ENCODE measurements at regions not wholly inside any gene's neighbourhood (a gene's known extent, or its start where the extent isn't known, plus 50 kb on each side); places are given as distances from the start of the nearest gene placed in this dataset.

DNA sequence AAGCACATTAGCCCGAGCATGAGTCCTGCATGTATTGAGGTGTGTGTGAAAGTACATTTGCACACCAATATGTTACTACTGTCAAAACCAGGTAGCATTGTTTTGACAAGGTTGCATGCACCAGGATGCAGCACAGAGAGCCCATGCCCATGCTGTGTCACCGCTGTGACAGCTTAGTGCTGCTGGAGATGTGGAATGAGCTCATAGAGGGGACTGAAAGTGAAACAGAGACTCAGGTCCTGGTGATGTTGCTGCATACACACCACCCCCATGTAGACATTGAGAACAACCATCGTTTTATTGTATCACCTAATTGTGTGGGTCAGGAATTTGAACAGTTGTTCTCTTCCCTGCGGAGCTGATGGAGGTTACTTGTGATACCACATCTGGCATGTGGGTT lies 53.0 kb downstream of the GADD45G start (continued):
- TF ChIP-seq, protein P1, sequence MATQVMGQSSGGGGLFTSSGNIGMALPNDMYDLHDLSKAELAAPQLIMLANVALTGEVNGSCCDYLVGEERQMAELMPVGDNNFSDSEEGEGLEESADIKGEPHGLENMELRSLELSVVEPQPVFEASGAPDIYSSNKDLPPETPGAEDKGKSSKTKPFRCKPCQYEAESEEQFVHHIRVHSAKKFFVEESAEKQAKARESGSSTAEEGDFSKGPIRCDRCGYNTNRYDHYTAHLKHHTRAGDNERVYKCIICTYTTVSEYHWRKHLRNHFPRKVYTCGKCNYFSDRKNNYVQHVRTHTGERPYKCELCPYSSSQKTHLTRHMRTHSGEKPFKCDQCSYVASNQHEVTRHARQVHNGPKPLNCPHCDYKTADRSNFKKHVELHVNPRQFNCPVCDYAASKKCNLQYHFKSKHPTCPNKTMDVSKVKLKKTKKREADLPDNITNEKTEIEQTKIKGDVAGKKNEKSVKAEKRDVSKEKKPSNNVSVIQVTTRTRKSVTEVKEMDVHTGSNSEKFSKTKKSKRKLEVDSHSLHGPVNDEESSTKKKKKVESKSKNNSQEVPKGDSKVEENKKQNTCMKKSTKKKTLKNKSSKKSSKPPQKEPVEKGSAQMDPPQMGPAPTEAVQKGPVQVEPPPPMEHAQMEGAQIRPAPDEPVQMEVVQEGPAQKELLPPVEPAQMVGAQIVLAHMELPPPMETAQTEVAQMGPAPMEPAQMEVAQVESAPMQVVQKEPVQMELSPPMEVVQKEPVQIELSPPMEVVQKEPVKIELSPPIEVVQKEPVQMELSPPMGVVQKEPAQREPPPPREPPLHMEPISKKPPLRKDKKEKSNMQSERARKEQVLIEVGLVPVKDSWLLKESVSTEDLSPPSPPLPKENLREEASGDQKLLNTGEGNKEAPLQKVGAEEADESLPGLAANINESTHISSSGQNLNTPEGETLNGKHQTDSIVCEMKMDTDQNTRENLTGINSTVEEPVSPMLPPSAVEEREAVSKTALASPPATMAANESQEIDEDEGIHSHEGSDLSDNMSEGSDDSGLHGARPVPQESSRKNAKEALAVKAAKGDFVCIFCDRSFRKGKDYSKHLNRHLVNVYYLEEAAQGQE (IDR thresholded peaks at IDR 0.05; ENCODE audit: unreplicated experiment) = no peak
- no peak for TF ChIP-seq STAT1 (IDR thresholded peaks at IDR 0.05; ENCODE audit: unreplicated experiment)

DNA sequence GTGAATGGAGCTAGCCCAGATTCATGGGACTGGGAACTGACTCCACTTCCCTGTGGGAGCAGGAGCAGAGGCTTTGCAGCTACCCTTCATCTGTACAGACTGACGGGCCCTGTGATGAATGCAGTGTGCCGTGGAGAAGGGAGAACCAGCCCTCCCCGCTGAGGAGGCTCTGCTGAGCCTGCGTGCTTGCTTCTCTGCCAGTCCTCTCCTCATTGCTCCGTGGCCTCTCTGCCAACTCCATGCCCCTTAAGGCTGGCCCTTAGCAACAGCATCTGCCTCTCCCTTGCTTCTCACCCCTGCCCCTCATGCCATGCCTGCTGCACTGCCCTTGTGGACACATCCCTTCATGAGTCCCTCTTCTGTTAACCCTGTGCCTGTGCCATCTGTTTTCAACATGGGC lies 53.6 kb downstream of the GADD45G start:
- H3K4me3 ChIP-seq = no peak overlapping the region
- Mint-ChIP-seq H3K9me3 (no peaks in the 10 kb centered on the region; the same call in 2 of the 3 replicates), H3K4me3 (no peak overlapping the region), H3K4me1 (peaks cover 55% of the 10 kb centered on the region), H3K27ac (no peak overlapping the region), H3K27me3 (ENCODE audit: insufficient read depth, low read depth, poor library complexity) (peaks cover 13% of the 10 kb centered on the region), H3K36me3 (ENCODE audit: low read depth) (no peaks in the 10 kb centered on the region; the same call in 1 of the 3 replicates)
- no peaks in the 10 kb centered on the region for H4K20me1 ChIP-seq (replicated peaks; ENCODE audit: insufficient read depth)
- no peaks in the 10 kb centered on the region for H3K36me3 ChIP-seq (ENCODE audit: insufficient read depth)
- no peaks in the 10 kb centered on the region for H3K79me2 ChIP-seq (replicated peaks; ENCODE audit: insufficient read depth)
- H3K4me2 ChIP-seq = no peak overlapping the region
- peaks cover 16% of the 10 kb centered on the region for H3K4me1 ChIP-seq (ENCODE audit: insufficient read depth)
- H3K27me3 ChIP-seq (ENCODE audit: insufficient read depth) = no peaks in the 10 kb centered on the region
- DNase-seq (ENCODE audit: low spot score) (no peak), ATAC-seq (no peak)
- no peak overlapping the region for H3K27ac ChIP-seq (ENCODE audit: low read depth)
- no peak overlapping the region for H2AFZ ChIP-seq
- H3K9me2 ChIP-seq (ENCODE audit: insufficient read depth) = peaks cover 6% of the 10 kb centered on the region; the same call in 1 of the 2 replicates
- H3F3A ChIP-seq (replicated peaks; ENCODE audit: low read depth) = no peaks in the 10 kb centered on the region
- TF ChIP-seq EZH2 (IDR thresholded peaks at IDR 0.05; ENCODE audit: low read depth, unreplicated experiment) (no peak), ZNF331 (CRISPR knock-in tag; IDR thresholded peaks at IDR 0.05; ENCODE audit: low read depth) (no peak), JUNB (IDR thresholded peaks at IDR 0.05; ENCODE audit: unreplicated experiment) (no peak), POLR2AphosphoS5 (IDR thresholded peaks at IDR 0.05; ENCODE audit: low read depth) (no peak), STAT1 (IDR thresholded peaks at IDR 0.05; ENCODE audit: unreplicated experiment) (no peak), CREB1 (CRISPR knock-in tag; IDR thresholded peaks at IDR 0.05; ENCODE audit: low read depth) (no peak), ZNF114 (CRISPR knock-in tag; IDR thresholded peaks at IDR 0.05) (no peak)
- TF ChIP-seq, protein P2, sequence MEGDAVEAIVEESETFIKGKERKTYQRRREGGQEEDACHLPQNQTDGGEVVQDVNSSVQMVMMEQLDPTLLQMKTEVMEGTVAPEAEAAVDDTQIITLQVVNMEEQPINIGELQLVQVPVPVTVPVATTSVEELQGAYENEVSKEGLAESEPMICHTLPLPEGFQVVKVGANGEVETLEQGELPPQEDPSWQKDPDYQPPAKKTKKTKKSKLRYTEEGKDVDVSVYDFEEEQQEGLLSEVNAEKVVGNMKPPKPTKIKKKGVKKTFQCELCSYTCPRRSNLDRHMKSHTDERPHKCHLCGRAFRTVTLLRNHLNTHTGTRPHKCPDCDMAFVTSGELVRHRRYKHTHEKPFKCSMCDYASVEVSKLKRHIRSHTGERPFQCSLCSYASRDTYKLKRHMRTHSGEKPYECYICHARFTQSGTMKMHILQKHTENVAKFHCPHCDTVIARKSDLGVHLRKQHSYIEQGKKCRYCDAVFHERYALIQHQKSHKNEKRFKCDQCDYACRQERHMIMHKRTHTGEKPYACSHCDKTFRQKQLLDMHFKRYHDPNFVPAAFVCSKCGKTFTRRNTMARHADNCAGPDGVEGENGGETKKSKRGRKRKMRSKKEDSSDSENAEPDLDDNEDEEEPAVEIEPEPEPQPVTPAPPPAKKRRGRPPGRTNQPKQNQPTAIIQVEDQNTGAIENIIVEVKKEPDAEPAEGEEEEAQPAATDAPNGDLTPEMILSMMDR (conservative IDR thresholded peaks at IDR 0.05; ENCODE audit: low read depth in 2 of 2) = no peak
- TF ChIP-seq, protein P3, sequence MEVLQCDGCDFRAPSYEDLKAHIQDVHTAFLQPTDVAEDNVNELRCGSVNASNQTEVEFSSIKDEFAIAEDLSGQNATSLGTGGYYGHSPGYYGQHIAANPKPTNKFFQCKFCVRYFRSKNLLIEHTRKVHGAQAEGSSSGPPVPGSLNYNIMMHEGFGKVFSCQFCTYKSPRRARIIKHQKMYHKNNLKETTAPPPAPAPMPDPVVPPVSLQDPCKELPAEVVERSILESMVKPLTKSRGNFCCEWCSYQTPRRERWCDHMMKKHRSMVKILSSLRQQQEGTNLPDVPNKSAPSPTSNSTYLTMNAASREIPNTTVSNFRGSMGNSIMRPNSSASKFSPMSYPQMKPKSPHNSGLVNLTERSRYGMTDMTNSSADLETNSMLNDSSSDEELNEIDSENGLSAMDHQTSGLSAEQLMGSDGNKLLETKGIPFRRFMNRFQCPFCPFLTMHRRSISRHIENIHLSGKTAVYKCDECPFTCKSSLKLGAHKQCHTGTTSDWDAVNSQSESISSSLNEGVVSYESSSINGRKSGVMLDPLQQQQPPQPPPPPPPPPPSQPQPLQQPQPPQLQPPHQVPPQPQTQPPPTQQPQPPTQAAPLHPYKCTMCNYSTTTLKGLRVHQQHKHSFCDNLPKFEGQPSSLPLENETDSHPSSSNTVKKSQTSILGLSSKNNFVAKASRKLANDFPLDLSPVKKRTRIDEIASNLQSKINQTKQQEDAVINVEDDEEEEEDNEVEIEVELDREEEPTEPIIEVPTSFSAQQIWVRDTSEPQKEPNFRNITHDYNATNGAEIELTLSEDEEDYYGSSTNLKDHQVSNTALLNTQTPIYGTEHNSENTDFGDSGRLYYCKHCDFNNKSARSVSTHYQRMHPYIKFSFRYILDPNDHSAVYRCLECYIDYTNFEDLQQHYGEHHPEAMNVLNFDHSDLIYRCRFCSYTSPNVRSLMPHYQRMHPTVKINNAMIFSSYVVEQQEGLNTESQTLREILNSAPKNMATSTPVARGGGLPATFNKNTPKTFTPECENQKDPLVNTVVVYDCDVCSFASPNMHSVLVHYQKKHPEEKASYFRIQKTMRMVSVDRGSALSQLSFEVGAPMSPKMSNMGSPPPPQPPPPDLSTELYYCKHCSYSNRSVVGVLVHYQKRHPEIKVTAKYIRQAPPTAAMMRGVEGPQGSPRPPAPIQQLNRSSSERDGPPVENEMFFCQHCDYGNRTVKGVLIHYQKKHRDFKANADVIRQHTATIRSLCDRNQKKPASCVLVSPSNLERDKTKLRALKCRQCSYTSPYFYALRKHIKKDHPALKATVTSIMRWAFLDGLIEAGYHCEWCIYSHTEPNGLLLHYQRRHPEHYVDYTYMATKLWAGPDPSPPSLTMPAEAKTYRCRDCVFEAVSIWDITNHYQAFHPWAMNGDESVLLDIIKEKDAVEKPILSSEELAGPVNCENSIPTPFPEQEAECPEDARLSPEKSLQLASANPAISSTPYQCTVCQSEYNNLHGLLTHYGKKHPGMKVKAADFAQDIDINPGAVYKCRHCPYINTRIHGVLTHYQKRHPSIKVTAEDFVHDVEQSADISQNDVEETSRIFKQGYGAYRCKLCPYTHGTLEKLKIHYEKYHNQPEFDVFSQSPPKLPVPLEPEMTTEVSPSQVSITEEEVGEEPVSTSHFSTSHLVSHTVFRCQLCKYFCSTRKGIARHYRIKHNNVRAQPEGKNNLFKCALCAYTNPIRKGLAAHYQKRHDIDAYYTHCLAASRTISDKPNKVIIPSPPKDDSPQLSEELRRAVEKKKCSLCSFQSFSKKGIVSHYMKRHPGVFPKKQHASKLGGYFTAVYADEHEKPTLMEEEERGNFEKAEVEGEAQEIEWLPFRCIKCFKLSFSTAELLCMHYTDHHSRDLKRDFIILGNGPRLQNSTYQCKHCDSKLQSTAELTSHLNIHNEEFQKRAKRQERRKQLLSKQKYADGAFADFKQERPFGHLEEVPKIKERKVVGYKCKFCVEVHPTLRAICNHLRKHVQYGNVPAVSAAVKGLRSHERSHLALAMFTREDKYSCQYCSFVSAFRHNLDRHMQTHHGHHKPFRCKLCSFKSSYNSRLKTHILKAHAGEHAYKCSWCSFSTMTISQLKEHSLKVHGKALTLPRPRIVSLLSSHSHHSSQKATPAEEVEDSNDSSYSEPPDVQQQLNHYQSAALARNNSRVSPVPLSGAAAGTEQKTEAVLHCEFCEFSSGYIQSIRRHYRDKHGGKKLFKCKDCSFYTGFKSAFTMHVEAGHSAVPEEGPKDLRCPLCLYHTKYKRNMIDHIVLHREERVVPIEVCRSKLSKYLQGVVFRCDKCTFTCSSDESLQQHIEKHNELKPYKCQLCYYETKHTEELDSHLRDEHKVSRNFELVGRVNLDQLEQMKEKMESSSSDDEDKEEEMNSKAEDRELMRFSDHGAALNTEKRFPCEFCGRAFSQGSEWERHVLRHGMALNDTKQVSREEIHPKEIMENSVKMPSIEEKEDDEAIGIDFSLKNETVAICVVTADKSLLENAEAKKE (CRISPR knock-in tag; IDR thresholded peaks at IDR 0.05) = no peak
- TF ChIP-seq, protein P4, sequence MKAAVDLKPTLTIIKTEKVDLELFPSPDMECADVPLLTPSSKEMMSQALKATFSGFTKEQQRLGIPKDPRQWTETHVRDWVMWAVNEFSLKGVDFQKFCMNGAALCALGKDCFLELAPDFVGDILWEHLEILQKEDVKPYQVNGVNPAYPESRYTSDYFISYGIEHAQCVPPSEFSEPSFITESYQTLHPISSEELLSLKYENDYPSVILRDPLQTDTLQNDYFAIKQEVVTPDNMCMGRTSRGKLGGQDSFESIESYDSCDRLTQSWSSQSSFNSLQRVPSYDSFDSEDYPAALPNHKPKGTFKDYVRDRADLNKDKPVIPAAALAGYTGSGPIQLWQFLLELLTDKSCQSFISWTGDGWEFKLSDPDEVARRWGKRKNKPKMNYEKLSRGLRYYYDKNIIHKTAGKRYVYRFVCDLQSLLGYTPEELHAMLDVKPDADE (IDR thresholded peaks at IDR 0.05) = no peak

Data from GM23338 (cell line).